PC-3 (cell line): ENCODE measurements at regions not wholly inside any gene's neighbourhood (a gene's known extent, or its start where the extent isn't known, plus 50 kb on each side); places are given as distances from the start of the nearest gene placed in this dataset.
A peak's percentile ranks its signal among the peaks of the same experiment; 100 is the strongest.

ENCODE experiments used
- ATAC-seq: fragments of 200-7000 bp; cut with Tn5 transposase; 2 replicates; pipeline ENCODE4 v1.9.1; 2020; ENCODE audit warnings: mild to moderate bottlenecking, moderate library complexity
- BruUV-seq: library from RNA; stranded (reverse); fragments of 400-500 nt; replicated peaks from 2 replicates; lab custom pipeline; 2021; lab: Mats Ljungman, UMichigan
- CTCF ChIA-PET: fragments of 300-600 bp; sonication (Branson Sonifier 250); formaldehyde crosslinking; loops from one replicate; lab custom pipeline; 2022; ENCODE audit warnings: antibody characterized with exemption; lab: Charles Lee
- POLR2A ChIA-PET: fragments of 300-600 bp; sonication (Branson Sonifier 250); formaldehyde crosslinking; loops from one replicate; lab custom pipeline; 2022; ENCODE audit warnings: antibody characterized with exemption; ENCODE audit not compliant: unreplicated experiment; lab: Charles Lee
- DNase-seq: peaks from one replicate; pipeline ENCODE4 v3.0.0-alpha.2; 2015
- H2AFZ ChIP-seq: fragments of 300-600 bp; sonication (generic); 2 replicates; pipeline ENCODE4 v1.6.0; 2016; ENCODE audit warnings: antibody characterized with exemption, low read length
- H3F3A ChIP-seq: fragments of 300-600 bp; sonication (generic); one replicate; pipeline ENCODE4 v1.6.0; 2017; ENCODE audit warnings: antibody characterized with exemption, low read length, control low read depth, mild to moderate bottlenecking; ENCODE audit not compliant: unreplicated experiment
- H3K27ac ChIP-seq: fragments of 300-600 bp; sonication (generic); 2 replicates; pipeline ENCODE4 v1.5.1; 2016; ENCODE audit warnings: mild to moderate bottlenecking, low read length
- H3K27me3 ChIP-seq: fragments of 300-600 bp; sonication (generic); 2 replicates; pipeline ENCODE4 v1.6.1; 2016; ENCODE audit warnings: low read length, mixed read lengths
- H3K36me3 ChIP-seq: fragments of 300-600 bp; sonication (generic); 2 replicates; pipeline ENCODE4 v1.6.1; 2016; ENCODE audit warnings: low read depth, mixed run types, low read length, mixed read lengths
- H3K4me1 ChIP-seq: fragments of 300-600 bp; sonication (generic); 2 replicates; pipeline ENCODE4 v1.5.1; 2016; ENCODE audit warnings: low read length; ENCODE audit not compliant: insufficient read depth
- H3K4me2 ChIP-seq: fragments of 300-600 bp; sonication (generic); 2 replicates; pipeline ENCODE4 v1.6.0; 2016; ENCODE audit warnings: low read length
- H3K4me3 ChIP-seq: fragments of 300-600 bp; sonication (generic); 2 replicates; pipeline ENCODE4 v1.5.1; 2016; ENCODE audit warnings: mild to moderate bottlenecking, low read length, mixed read lengths
- H3K79me2 ChIP-seq: fragments of 300-600 bp; sonication (generic); 2 replicates; pipeline ENCODE4 v1.6.1; 2017; ENCODE audit warnings: low read length, mixed read lengths
- H3K9ac ChIP-seq: fragments of 300-600 bp; sonication (generic); 2 replicates; pipeline ENCODE4 v1.6.0; 2016; ENCODE audit warnings: mild to moderate bottlenecking, low read length
- H3K9me2 ChIP-seq: fragments of 300-600 bp; sonication (generic); replicated peaks from 2 replicates; pipeline ENCODE4 v1.6.1; 2016; ENCODE audit warnings: mixed run types, low read length, mixed read lengths
- H3K9me3 ChIP-seq: fragments of 300-600 bp; sonication (generic); 2 replicates; pipeline ENCODE4 v1.6.1; 2016; ENCODE audit warnings: low read length, mixed read lengths
- H4K20me1 ChIP-seq: fragments of 300-600 bp; sonication (generic); 2 replicates; pipeline ENCODE4 v1.6.1; 2016; ENCODE audit warnings: low read length, mixed read lengths
- EZH2 ChIP-seq: fragments of 300-600 bp; sonication (generic); IDR thresholded peaks from one replicate; pipeline ENCODE4 v1.6.1; 2017; ENCODE audit warnings: antibody characterized with exemption, mild to moderate bottlenecking, low read length; ENCODE audit not compliant: unreplicated experiment
- EZH2phosphoT487 ChIP-seq: fragments of 300-600 bp; sonication (generic); IDR thresholded peaks from 2 replicates; pipeline ENCODE4 v1.6.1; 2018; ENCODE audit warnings: mild to moderate bottlenecking, antibody characterized with exemption, low read length, borderline replicate concordance
- intact Hi-C: fragments of 100-400 bp; cut with micrococcal nuclease; formaldehyde crosslinking; loops from 2 replicates; pipeline ENCODE4 v1.9.0; 2023
- TF ChIP-seq, protein P1 (sequence below): fragments of 300-600 bp; sonication (generic); conservative IDR thresholded peaks from 2 replicates; pipeline ENCODE4 v1.5.1; 2017; ENCODE audit warnings: antibody characterized with exemption, low read depth, mild to moderate bottlenecking, low read length

DNA sequence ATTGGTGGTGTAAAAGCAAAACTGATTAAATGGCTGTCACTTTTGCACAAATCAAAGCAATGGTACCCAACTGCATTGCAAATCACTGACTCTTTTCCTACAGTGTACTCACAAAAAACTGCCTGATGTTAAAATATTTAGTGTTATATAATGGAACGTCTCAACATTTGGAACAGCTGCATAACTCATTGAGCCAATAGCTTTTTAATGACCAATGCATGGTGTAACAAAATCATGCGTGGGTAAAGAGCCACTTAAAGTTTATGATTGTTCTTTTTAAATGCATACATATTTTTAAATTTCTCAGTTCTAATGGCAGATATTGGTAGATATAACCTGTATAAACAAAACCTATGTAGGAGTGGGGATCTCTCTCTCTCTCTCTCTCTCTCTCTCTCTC is 204.0 kb upstream of the MPHOSPH6 start:
- no peak overlapping the region for H3K4me3 ChIP-seq
- intact Hi-C loops: no loop called here
- no peak overlapping the region for H3K27ac ChIP-seq
- no peak overlapping the region for H3K9ac ChIP-seq
- H3K27me3 ChIP-seq: no peaks in the 10 kb centered on the region
- no peaks in the 10 kb centered on the region for H3K9me3 ChIP-seq
- no TSS peak for BruUV-seq
- H3K9me2 ChIP-seq: no peaks in the 10 kb centered on the region
- no peaks in the 10 kb centered on the region for H4K20me1 ChIP-seq
- POLR2A ChIA-PET: no interaction called here
- H3F3A ChIP-seq: no peaks in the 10 kb centered on the region
- H3K79me2 ChIP-seq: no peaks in the 10 kb centered on the region
- DNase-seq: no peak
- no peaks in the 10 kb centered on the region for H3K36me3 ChIP-seq
- ATAC-seq: no peak
- TF ChIP-seq, protein P1, sequence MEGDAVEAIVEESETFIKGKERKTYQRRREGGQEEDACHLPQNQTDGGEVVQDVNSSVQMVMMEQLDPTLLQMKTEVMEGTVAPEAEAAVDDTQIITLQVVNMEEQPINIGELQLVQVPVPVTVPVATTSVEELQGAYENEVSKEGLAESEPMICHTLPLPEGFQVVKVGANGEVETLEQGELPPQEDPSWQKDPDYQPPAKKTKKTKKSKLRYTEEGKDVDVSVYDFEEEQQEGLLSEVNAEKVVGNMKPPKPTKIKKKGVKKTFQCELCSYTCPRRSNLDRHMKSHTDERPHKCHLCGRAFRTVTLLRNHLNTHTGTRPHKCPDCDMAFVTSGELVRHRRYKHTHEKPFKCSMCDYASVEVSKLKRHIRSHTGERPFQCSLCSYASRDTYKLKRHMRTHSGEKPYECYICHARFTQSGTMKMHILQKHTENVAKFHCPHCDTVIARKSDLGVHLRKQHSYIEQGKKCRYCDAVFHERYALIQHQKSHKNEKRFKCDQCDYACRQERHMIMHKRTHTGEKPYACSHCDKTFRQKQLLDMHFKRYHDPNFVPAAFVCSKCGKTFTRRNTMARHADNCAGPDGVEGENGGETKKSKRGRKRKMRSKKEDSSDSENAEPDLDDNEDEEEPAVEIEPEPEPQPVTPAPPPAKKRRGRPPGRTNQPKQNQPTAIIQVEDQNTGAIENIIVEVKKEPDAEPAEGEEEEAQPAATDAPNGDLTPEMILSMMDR: no peak
- no peak for TF ChIP-seq EZH2
- no peak for TF ChIP-seq EZH2phosphoT487
- no peaks in the 10 kb centered on the region for H3K4me1 ChIP-seq
- H3K4me2 ChIP-seq: no peak overlapping the region
- H2AFZ ChIP-seq: no peak overlapping the region
- CTCF ChIA-PET: no interaction called here

DNA sequence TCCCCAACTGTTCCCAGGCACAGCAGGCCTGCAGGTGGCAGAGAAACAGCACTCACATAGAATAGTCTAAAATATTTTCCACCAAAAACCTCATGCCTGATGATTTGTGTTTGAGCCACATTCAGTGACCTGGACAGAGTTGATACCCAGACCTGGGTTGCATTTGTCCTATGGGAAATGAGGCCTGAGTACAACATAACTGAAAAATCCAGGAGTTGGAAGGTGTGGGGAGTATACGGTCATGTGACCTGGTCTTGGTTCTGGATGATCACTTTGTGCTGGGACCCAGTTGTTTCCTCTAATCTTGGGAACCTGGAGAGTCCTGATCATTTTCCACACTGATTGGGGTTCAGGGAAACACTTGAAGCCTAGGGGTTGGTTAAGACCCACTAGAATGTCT is 200.3 kb upstream of the MPHOSPH6 start:
- H3K4me3 ChIP-seq: no peak overlapping the region
- DNase-seq: no peak
- no peak overlapping the region for H3K27ac ChIP-seq
- no peaks in the 10 kb centered on the region for H3K9me3 ChIP-seq
- H3K4me1 ChIP-seq: no peaks in the 10 kb centered on the region
- no peak overlapping the region for H2AFZ ChIP-seq
- ChIA-PET POLR2A (no interaction called here), CTCF (no interaction called here)
- ATAC-seq: no peak
- H3K9ac ChIP-seq: no peak overlapping the region
- no TSS peak for BruUV-seq
- TF ChIP-seq, protein P1: no peak
- TF ChIP-seq EZH2 (no peak), EZH2phosphoT487 (no peak)
- no peaks in the 10 kb centered on the region for H3F3A ChIP-seq
- no peaks in the 10 kb centered on the region for H3K27me3 ChIP-seq
- no peaks in the 10 kb centered on the region for H3K79me2 ChIP-seq
- no peaks in the 10 kb centered on the region for H3K9me2 ChIP-seq
- H3K4me2 ChIP-seq: no peak overlapping the region
- intact Hi-C loops: no loop called here
- no peaks in the 10 kb centered on the region for H4K20me1 ChIP-seq
- H3K36me3 ChIP-seq: no peaks in the 10 kb centered on the region

DNA sequence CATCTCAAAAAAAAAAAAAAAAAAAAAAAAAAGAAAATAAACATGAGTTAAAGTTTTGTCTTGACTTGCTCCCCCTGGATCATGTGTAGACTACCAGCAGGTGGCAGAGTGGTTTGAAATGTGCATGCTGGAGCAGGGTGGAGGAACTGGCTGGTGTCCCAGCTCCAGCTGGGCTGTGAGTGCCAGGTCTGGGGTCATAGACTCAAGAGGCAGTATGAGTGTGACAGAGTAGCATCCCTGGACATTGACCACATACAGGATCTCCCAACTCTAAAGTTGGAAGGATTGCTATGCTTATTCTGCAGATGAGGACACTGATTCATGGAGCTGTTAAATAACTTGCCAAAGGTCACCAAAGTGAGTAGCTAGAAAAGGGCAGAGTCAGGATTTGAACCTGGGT is 198.0 kb upstream of the MPHOSPH6 start:
- ATAC-seq: no peak
- POLR2A ChIA-PET: no interaction called here

More for the DNA sequence above, 198.0 kb upstream of the MPHOSPH6 start:
- CTCF ChIA-PET: interaction anchor here (0.7 kb wide), 1 partner anchor 212 kb away, joined by 3 read pairs; no protein-coding TSS in a partner anchor
- TF ChIP-seq, protein P1: peak; percentile 35; the same call in 1 of the 2 replicates
- no peak for TF ChIP-seq EZH2phosphoT487
- TF ChIP-seq EZH2: no peak
- no peak overlapping the region for H3K4me3 ChIP-seq
- H2AFZ ChIP-seq: no peak overlapping the region
- H3K79me2 ChIP-seq: no peaks in the 10 kb centered on the region
- H3K27me3 ChIP-seq: no peaks in the 10 kb centered on the region
- intact Hi-C loops: no loop called here
- H4K20me1 ChIP-seq: no peaks in the 10 kb centered on the region
- H3K4me2 ChIP-seq: no peak overlapping the region
- no peak overlapping the region for H3K9ac ChIP-seq
- H3K9me2 ChIP-seq: no peaks in the 10 kb centered on the region
- no peaks in the 10 kb centered on the region for H3K4me1 ChIP-seq
- no peak overlapping the region for H3K27ac ChIP-seq
- no peaks in the 10 kb centered on the region for H3K9me3 ChIP-seq
- peak; percentile 31 for DNase-seq
- H3F3A ChIP-seq: no peaks in the 10 kb centered on the region
- no TSS peak for BruUV-seq
- no peaks in the 10 kb centered on the region for H3K36me3 ChIP-seq
